SK-N-SH (cell line): ENCODE measurements at regions not wholly inside any gene's neighbourhood (a gene's known extent, or its start where the extent isn't known, plus 50 kb on each side); places are given as distances from the start of the nearest gene placed in this dataset.

Experiments used
- CTCF ChIA-PET: fragments of 300-600, 350-600 bp; formaldehyde crosslinking; extraction: SDS; loops from one replicate; lab custom pipeline; 2021; lab: Yijun Ruan, JAX
- POLR2A ChIA-PET: fragments of 350-600 bp; sonication (Branson Sonifier 250); formaldehyde crosslinking; extraction: SDS; loops from one replicate; lab custom pipeline; 2020; ENCODE audit warnings: antibody characterized with exemption, inconsistent platforms; lab: Yijun Ruan, JAX
- DNase-seq: peaks from one replicate; pipeline ENCODE4 v3.0.0; 2012
- H2AFZ ChIP-seq: fragments of 200-600 bp; sonication (generic); 2 replicates; pipeline ENCODE4 v1.8.1; 2016; ENCODE audit warnings: antibody characterized with exemption, mild to moderate bottlenecking, low read depth
- H3F3A ChIP-seq: fragments of 200-600 bp; sonication (generic); replicated peaks from 2 replicates; pipeline ENCODE3; 2016; ENCODE audit warnings: antibody characterized with exemption, mild to moderate bottlenecking; ENCODE audit not compliant: insufficient read depth
- H3K27ac ChIP-seq, 2 experiments: fragments of 200-500 bp in 1 of 2; fragments of 200-600 bp in 1 of 2; sonication (Bioruptor generic) in 1 of 2; sonication (generic), shearing (Covaris generic) in 1 of 2; 2 replicates each; pipeline versions ENCODE4 v1.5.1 to v1.6.1; 2014 to 2016; ENCODE audit warnings: low read depth in 2 of 2, inconsistent platforms in 1 of 2, low read length in 1 of 2, mild to moderate bottlenecking in 1 of 2, mixed read lengths in 1 of 2
- H3K27me3 ChIP-seq: fragments of 200-600 bp; sonication (generic), shearing (Covaris generic); 2 replicates; pipeline ENCODE4 v1.6.1; 2016; ENCODE audit warnings: mixed run types; ENCODE audit not compliant: insufficient read depth
- H3K36me3 ChIP-seq, 2 experiments: fragments of 200-500 bp in 1 of 2; fragments of 200-600 bp in 1 of 2; sonication (Bioruptor generic) in 1 of 2; sonication (generic) in 1 of 2; replicated peaks in 1 of 2; 2 replicates each; pipeline versions ENCODE3 to v1.5.1; 2014 to 2016; ENCODE audit warnings: low read length in 1 of 2, mild to moderate bottlenecking in 1 of 2; ENCODE audit not compliant: insufficient read depth in 2 of 2, control insufficient read depth in 1 of 2
- H3K4me1 ChIP-seq, 2 experiments: fragments of 200-500 bp in 1 of 2; fragments of 200-600 bp in 1 of 2; sonication (Bioruptor generic) in 1 of 2; sonication (generic), shearing (Covaris generic) in 1 of 2; 2 replicates each; pipeline versions ENCODE4 v1.5.1 to v1.6.1; 2014 to 2016; ENCODE audit warnings: low read depth in 1 of 2, low read length in 1 of 2, mixed run types in 1 of 2; ENCODE audit not compliant: insufficient read depth in 2 of 2, control insufficient read depth in 1 of 2
- H3K4me2 ChIP-seq: fragments of 200-600 bp; sonication (generic), shearing (Covaris generic); 2 replicates; pipeline ENCODE4 v1.6.1; 2017; ENCODE audit warnings: mixed run types
- H3K4me3 ChIP-seq, 2 experiments: fragments of 200-500 bp in 1 of 2; fragments of 200-600 bp in 1 of 2; sonication (Bioruptor generic) in 1 of 2; sonication (generic), shearing (Covaris generic) in 1 of 2; 2 replicates each; pipeline versions ENCODE4 v1.5.1 to v1.8.1; 2014 to 2016; ENCODE audit warnings: low read depth in 2 of 2, inconsistent platforms in 1 of 2, low read length in 1 of 2, mild to moderate bottlenecking in 1 of 2, mixed read lengths in 1 of 2, moderate library complexity in 1 of 2
- H3K79me2 ChIP-seq: fragments of 200-600 bp; sonication (generic); 2 replicates; pipeline ENCODE4 v1.8.1; 2017; ENCODE audit warnings: mild to moderate bottlenecking; ENCODE audit not compliant: insufficient read depth
- H3K9ac ChIP-seq: fragments of 200-600 bp; sonication (generic); 2 replicates; pipeline ENCODE4 v1.6.1; 2017; ENCODE audit warnings: mixed run types
- H3K9me2 ChIP-seq: fragments of 200-600 bp; sonication (generic); 2 replicates; pipeline ENCODE4 v1.6.1; 2017; ENCODE audit warnings: mixed run types
- H3K9me3 ChIP-seq: fragments of 200-600 bp; sonication (generic); 2 replicates; pipeline ENCODE4 v1.6.1; 2017; ENCODE audit warnings: mixed run types, mild to moderate bottlenecking, moderate library complexity
- H4K20me1 ChIP-seq: fragments of 200-600 bp; sonication (generic); 2 replicates; pipeline ENCODE4 v1.6.1; 2017; ENCODE audit warnings: mild to moderate bottlenecking, mixed run types; ENCODE audit not compliant: insufficient read depth
- CHD2 ChIP-seq: fragments of 150-350 bp; IDR thresholded peaks from 2 replicates; pipeline ENCODE4 v1.6.1; 2018; ENCODE audit warnings: low read length; ENCODE audit not compliant: partially characterized antibody
- FOXJ3 ChIP-seq: sonication (generic); formaldehyde crosslinking; IDR thresholded peaks from 2 replicates; pipeline ENCODE4 v1.5.1; 2020; ENCODE audit warnings: mild to moderate bottlenecking, missing genetic modification reagents
- FOXM1 ChIP-seq: IDR thresholded peaks from 2 replicates; pipeline ENCODE4 v1.4.0; 2012; ENCODE audit warnings: low read depth, mild to moderate bottlenecking
- JUND ChIP-seq: IDR thresholded peaks from 2 replicates; pipeline ENCODE4 v1.4.0; 2012
- NFIC ChIP-seq: IDR thresholded peaks from 2 replicates; pipeline ENCODE4 v1.4.0; 2012; ENCODE audit warnings: borderline replicate concordance
- PBX3 ChIP-seq: IDR thresholded peaks from 2 replicates; pipeline ENCODE4; 2012
- RAD21 ChIP-seq: IDR thresholded peaks from 2 replicates; pipeline ENCODE4 v1.6.1; 2012; ENCODE audit warnings: mild to moderate bottlenecking, low read length
- RFX5 ChIP-seq: IDR thresholded peaks from 2 replicates; pipeline ENCODE4 v1.6.1; 2012; ENCODE audit warnings: mild to moderate bottlenecking, improper control_type of control experiment, low read length
- RXRA ChIP-seq: IDR thresholded peaks from 2 replicates; pipeline ENCODE4 v1.4.0; 2012; ENCODE audit warnings: low read depth, mild to moderate bottlenecking, borderline replicate concordance
- TAF1 ChIP-seq: IDR thresholded peaks from 2 replicates; pipeline ENCODE4 v1.6.1; 2012; ENCODE audit warnings: low read depth, mild to moderate bottlenecking, low read length, moderate library complexity, borderline replicate concordance
- TCF12 ChIP-seq: IDR thresholded peaks from 2 replicates; pipeline ENCODE4 v1.4.0; 2012
- TEAD4 ChIP-seq: IDR thresholded peaks from 2 replicates; pipeline ENCODE4 v1.4.0; 2012; ENCODE audit warnings: mild to moderate bottlenecking, borderline replicate concordance; ENCODE audit not compliant: insufficient read depth
- USF2 ChIP-seq: fragments of 150-350 bp; IDR thresholded peaks from 2 replicates; pipeline ENCODE4 v1.6.1; 2017; ENCODE audit warnings: antibody characterized with exemption, low read length, low read depth, borderline replicate concordance
- WGBS: methylation state at CpG from one replicate; pipeline ENCODE4 v1.1.6; 2017; ENCODE audit warnings: low lambda C conversion rate; 5-methylcytosine and 5-hydroxymethylcytosine counted together
- TF ChIP-seq, protein P1 (sequence below): IDR thresholded peaks from 2 replicates; pipeline ENCODE4 v1.6.1; 2012; ENCODE audit warnings: mild to moderate bottlenecking, low read depth, low read length, moderate library complexity
- TF ChIP-seq, protein P2 (sequence below): IDR thresholded peaks from 2 replicates; pipeline ENCODE4 v1.4.0; 2012; ENCODE audit warnings: low read depth, borderline replicate concordance

DNA sequence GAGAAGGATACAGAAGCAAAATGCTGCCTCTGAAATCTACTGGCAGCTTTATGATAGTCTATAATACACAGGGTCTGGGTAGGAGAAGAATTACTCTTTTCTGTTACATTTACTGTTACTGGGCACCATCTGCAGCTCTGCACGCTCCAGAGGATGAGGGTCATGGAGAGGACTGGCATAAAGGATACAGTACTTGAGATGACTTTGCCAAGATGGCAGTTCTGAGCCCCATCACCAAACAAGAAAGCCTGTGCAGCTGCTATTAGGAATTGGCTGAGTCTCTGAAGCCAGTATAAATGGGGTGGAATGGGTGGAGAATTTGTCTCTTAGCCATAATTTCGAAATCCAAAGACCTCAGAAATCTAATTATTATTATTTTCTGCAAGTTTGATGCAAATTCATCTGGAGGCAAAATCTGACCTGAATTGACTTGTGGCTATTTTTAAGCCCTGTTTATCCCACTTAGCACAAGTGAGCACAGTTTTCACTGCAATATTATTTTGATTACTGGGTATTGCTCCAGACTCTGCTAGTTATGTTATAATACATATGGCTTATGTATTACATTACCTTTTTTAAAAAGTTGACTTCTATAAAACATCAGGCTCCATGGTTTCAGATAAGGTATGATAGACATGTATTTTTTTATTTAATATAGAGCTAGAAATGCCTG is 579.5 kb downstream of the MBD2 start:
- H3K27ac ChIP-seq: no peak overlapping the region
- H3K4me3 ChIP-seq: no peak overlapping the region
- H3K36me3 ChIP-seq: no peaks in the 10 kb centered on the region
- H3K79me2 ChIP-seq: no peaks in the 10 kb centered on the region
- 22% methylated on average over 2 of the region's 2 CpGs for WGBS
- no peak overlapping the region for H3K4me2 ChIP-seq
- H3F3A ChIP-seq: no peaks in the 10 kb centered on the region
- no peaks in the 10 kb centered on the region for H3K4me1 ChIP-seq
- H3K9me3 ChIP-seq: no peaks in the 10 kb centered on the region
- H3K9me2 ChIP-seq: no peaks in the 10 kb centered on the region
- no peak for DNase-seq
- TF ChIP-seq RXRA: no peak
- no peak for TF ChIP-seq RFX5
- TF ChIP-seq RAD21: no peak
- TF ChIP-seq JUND: no peak
- no peak for TF ChIP-seq NFIC
- TF ChIP-seq CHD2: no peak
- TF ChIP-seq FOXJ3: no peak
- TF ChIP-seq, protein P1, sequence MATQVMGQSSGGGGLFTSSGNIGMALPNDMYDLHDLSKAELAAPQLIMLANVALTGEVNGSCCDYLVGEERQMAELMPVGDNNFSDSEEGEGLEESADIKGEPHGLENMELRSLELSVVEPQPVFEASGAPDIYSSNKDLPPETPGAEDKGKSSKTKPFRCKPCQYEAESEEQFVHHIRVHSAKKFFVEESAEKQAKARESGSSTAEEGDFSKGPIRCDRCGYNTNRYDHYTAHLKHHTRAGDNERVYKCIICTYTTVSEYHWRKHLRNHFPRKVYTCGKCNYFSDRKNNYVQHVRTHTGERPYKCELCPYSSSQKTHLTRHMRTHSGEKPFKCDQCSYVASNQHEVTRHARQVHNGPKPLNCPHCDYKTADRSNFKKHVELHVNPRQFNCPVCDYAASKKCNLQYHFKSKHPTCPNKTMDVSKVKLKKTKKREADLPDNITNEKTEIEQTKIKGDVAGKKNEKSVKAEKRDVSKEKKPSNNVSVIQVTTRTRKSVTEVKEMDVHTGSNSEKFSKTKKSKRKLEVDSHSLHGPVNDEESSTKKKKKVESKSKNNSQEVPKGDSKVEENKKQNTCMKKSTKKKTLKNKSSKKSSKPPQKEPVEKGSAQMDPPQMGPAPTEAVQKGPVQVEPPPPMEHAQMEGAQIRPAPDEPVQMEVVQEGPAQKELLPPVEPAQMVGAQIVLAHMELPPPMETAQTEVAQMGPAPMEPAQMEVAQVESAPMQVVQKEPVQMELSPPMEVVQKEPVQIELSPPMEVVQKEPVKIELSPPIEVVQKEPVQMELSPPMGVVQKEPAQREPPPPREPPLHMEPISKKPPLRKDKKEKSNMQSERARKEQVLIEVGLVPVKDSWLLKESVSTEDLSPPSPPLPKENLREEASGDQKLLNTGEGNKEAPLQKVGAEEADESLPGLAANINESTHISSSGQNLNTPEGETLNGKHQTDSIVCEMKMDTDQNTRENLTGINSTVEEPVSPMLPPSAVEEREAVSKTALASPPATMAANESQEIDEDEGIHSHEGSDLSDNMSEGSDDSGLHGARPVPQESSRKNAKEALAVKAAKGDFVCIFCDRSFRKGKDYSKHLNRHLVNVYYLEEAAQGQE: no peak
- TF ChIP-seq TCF12: no peak
- no peak for TF ChIP-seq FOXM1
- TF ChIP-seq PBX3: no peak
- TF ChIP-seq TAF1: no peak
- TF ChIP-seq USF2: no peak
- TF ChIP-seq, protein P2, sequence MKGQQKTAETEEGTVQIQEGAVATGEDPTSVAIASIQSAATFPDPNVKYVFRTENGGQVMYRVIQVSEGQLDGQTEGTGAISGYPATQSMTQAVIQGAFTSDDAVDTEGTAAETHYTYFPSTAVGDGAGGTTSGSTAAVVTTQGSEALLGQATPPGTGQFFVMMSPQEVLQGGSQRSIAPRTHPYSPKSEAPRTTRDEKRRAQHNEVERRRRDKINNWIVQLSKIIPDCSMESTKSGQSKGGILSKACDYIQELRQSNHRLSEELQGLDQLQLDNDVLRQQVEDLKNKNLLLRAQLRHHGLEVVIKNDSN: no peak
- no peak for TF ChIP-seq TEAD4
- no peak overlapping the region for H2AFZ ChIP-seq
- ChIA-PET CTCF (no interaction called here), POLR2A (no interaction called here)
- H3K9ac ChIP-seq: no peak overlapping the region
- no peaks in the 10 kb centered on the region for H4K20me1 ChIP-seq
- no peaks in the 10 kb centered on the region for H3K27me3 ChIP-seq
